Kidney (tissue), 13 donors: ENCODE measurements at regions not wholly inside any gene's neighbourhood (a gene's known extent, or its start where the extent isn't known, plus 50 kb on each side); places are given as distances from the start of the nearest gene placed in this dataset.
A peak's percentile ranks its signal among the peaks of the same experiment; 100 is the strongest.

Source experiments
- DNase-seq, 5 donors: peaks; one replicate each; pipeline ENCODE4 v3.0.0-alpha.2; 2013 to 2020
- FAIRE-seq: peaks from 2 replicates; lab custom pipeline; 2012; peaks lifted over from hg19 to GRCh38; lab: Jason Lieb, UNC
- H3K27ac ChIP-seq, 2 donors: one replicate each; pipeline ENCODE4 v1.7.0; 2013; ENCODE audit warnings: low read depth in 2 of 2, low read length in 2 of 2, inconsistent platforms in 1 of 2
- H3K27me3 ChIP-seq: one replicate; pipeline ENCODE4 v1.7.1; 2013; ENCODE audit warnings: low read length, inconsistent platforms; ENCODE audit not compliant: control insufficient read depth, insufficient read depth
- H3K36me3 ChIP-seq, 3 donors: one replicate each; pipeline versions ENCODE4 v1.7.0 to v1.7.1; 2013; ENCODE audit warnings: low read length in 3 of 3, control low read depth in 1 of 3, inconsistent platforms in 1 of 3; ENCODE audit not compliant: insufficient read depth in 3 of 3, control insufficient read depth in 2 of 3
- H3K4me1 ChIP-seq, 3 donors: one replicate each; pipeline versions ENCODE4 v1.7.0 to v1.7.1; 2013; ENCODE audit warnings: low read length in 3 of 3, inconsistent platforms in 1 of 3, low read depth in 1 of 3; ENCODE audit not compliant: control insufficient read depth in 2 of 3, insufficient read depth in 2 of 3
- H3K4me3 ChIP-seq, 3 donors: one replicate each; pipeline versions ENCODE4 v1.7.0 to v1.8.1; 2013; ENCODE audit warnings: low read length in 3 of 3, control low read depth in 1 of 3, inconsistent platforms in 1 of 3
- H3K9ac ChIP-seq, 3 donors: one replicate each; pipeline versions ENCODE4 v1.7.0 to v1.7.1; 2013; ENCODE audit warnings: low read length in 3 of 3, control low read depth in 1 of 3, inconsistent platforms in 1 of 3
- H3K9me3 ChIP-seq, 3 donors: one replicate each; pipeline versions ENCODE4 v1.7.0 to v1.7.1; 2013; ENCODE audit warnings: low read length in 3 of 3, control low read depth in 1 of 3, inconsistent platforms in 1 of 3; ENCODE audit not compliant: control insufficient read depth in 2 of 3, insufficient read depth in 1 of 3
- CTCF ChIP-seq: IDR thresholded peaks from 3 replicates; pipeline ENCODE4 v1.5.1; 2012; ENCODE audit warnings: mild to moderate bottlenecking, moderate library complexity, borderline replicate concordance; ENCODE audit not compliant: insufficient read depth; ENCODE audit errors: extremely low read depth
- intact Hi-C: fragments of 100-400 bp; cut with DNase I; formaldehyde crosslinking; loops from one replicate; pipeline ENCODE4 v1.11.1; 2022
- donor health status: control.
- donor health status: control.
- donor health status: control.
- donor health status: control.
- donor health status: control.
- donor health status: DM: yes; HTN: yes; CAD: no.
- donor health status: Normal renal cell carcinoma (clear cell type).

DNA sequence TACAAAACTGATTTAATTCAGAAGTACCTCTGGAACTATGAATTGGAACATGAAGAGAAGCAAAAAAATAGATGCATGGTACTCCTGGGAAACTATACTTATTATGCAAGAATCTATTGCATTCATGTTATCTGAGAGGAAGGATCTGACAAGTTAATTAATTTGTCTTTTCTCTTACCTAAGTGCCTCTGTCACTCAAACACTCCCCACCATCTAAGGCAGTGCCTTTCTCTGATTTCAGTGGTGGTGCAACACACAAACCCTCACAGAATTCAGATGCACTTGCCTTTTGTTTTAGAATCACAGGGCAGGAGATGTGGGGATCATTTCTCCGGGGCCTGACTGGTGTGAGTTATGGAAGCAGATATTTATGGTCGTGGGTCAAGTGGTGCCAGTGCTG, 52.5 kb upstream of the C9orf72 start:
- Histone ChIP-seq H3K4me3 (no peak overlapping the region), H3K27me3 (no peaks in the 10 kb centered on the region), H3K36me3 (no peaks in the 10 kb centered on the region), H3K27ac (no peak overlapping the region), H3K9me3 (no peaks in the 10 kb centered on the region), H3K4me1 (peaks cover 0 to 10% (median 3%) of the 10 kb centered on the region in 3 donors), H3K9ac (no peak overlapping the region)
- intact Hi-C loops = no loop called here
- TF ChIP-seq CTCF = no peak
- FAIRE-seq = no peak
- DNase-seq = peak in 3 of 5 donors; percentile 38 to 50 (median 44)

GRCh38 chr9:27626244-27627187, 53.2 kb upstream of the C9orf72 start:
- intact Hi-C loops = no loop called here
- DNase-seq = peak in 1 of 5 donors; percentile 39
- Histone ChIP-seq H3K9ac (no peak overlapping the region), H3K4me1 (peaks cover 0 to 10% (median 3%) of the 10 kb centered on the region in 3 donors), H3K27ac (no peak overlapping the region), H3K9me3 (no peaks in the 10 kb centered on the region), H3K27me3 (no peaks in the 10 kb centered on the region), H3K36me3 (no peaks in the 10 kb centered on the region), H3K4me3 (peak overlapping the region in 1 of 3 donors; percentile 19)
- no peak for FAIRE-seq
- no peak for TF ChIP-seq CTCF

- Histone ChIP-seq H3K36me3 (no peaks in the 10 kb centered on the region), H3K27ac (no peak overlapping the region), H3K27me3 (no peaks in the 10 kb centered on the region), H3K4me1 (peaks cover 0 to 10% (median 3%) of the 10 kb centered on the region in 3 donors), H3K4me3 (peak overlapping the region in 1 of 3 donors; percentile 19), H3K9me3 (no peaks in the 10 kb centered on the region), H3K9ac (no peak overlapping the region)
- DNase-seq (peak in 1 of 5 donors; percentile 17), FAIRE-seq (no peak)
- intact Hi-C loops = no loop called here
- TF ChIP-seq CTCF = no peak
Measured at GRCh38 chr9:27627188-27627564, 53.9 kb upstream of the C9orf72 start.
